ENCODE measurements at regions not wholly inside any gene's neighbourhood (a gene's known extent, or its start where the extent isn't known, plus 50 kb on each side); places are given as distances from the start of the nearest gene placed in this dataset.
"Not testable (repeated sequence)": the region's sequence is repeated elsewhere in the genome, so short reads cannot be mapped to it uniquely, and the experiment has no call there.

- ATAC-seq (ENCODE audit: low read depth), result no peak
Measured at GRCh38 chr3:110933821-110934426, 137.7 kb upstream of the NECTIN3 start.

GRCh38 chr3:110938629-110939028 is 133.0 kb upstream of the NECTIN3 start:
- CTCF ChIA-PET, result no interaction called here
- Mint-ChIP-seq H3K4me3 (no peak overlapping the region), H3K9me3 (peaks cover 4% of the 10 kb centered on the region), H3K27ac (no peak overlapping the region), H3K36me3 (ENCODE audit: low read depth) (no peaks in the 10 kb centered on the region), H3K4me1 (no peaks in the 10 kb centered on the region), H3K27me3 (no peaks in the 10 kb centered on the region)
- ATAC-seq (ENCODE audit: low read depth) (no peak), DNase-seq (no peak)
- intact Hi-C loops (cut with micrococcal nuclease), result no loop called here
- no peak for TF ChIP-seq CTCF (IDR thresholded peaks at IDR 0.05)
- POLR2A ChIA-PET, result no interaction called here

More at GRCh38 chr3:110933821-110934426, 137.7 kb upstream of the NECTIN3 start:
- no peaks in the 10 kb centered on the region for H3K36me3 Mint-ChIP-seq (ENCODE audit: low read depth)
- ChIA-PET POLR2A (no interaction called here), CTCF (interaction anchor here (1.2 kb wide), 1 partner anchor 10 kb away, joined by 3 read pairs; no protein-coding TSS in a partner anchor)
- TF ChIP-seq CTCF (IDR thresholded peaks at IDR 0.05), result no peak
- H3K9me3 Mint-ChIP-seq, result no peaks in the 10 kb centered on the region
- no peaks in the 10 kb centered on the region for H3K4me1 Mint-ChIP-seq
- no peak overlapping the region for H3K4me3 Mint-ChIP-seq
- H3K27ac Mint-ChIP-seq, result no peak overlapping the region
- intact Hi-C loops (cut with micrococcal nuclease), result no loop called here
- DNase-seq, result no peak
- H3K27me3 Mint-ChIP-seq, result no peaks in the 10 kb centered on the region

- Mint-ChIP-seq H3K4me3 (no peak overlapping the region), H3K27ac (no peak overlapping the region), H3K4me1 (no peaks in the 10 kb centered on the region), H3K27me3 (no peaks in the 10 kb centered on the region), H3K36me3 (ENCODE audit: low read depth) (no peaks in the 10 kb centered on the region), H3K9me3 (peaks cover 8% of the 10 kb centered on the region)
- ChIA-PET CTCF (no interaction called here), POLR2A (no interaction called here)
- ATAC-seq (ENCODE audit: low read depth) (no peak), DNase-seq (no peak)
- TF ChIP-seq CTCF (IDR thresholded peaks at IDR 0.05), result no peak
- intact Hi-C loops (cut with micrococcal nuclease), result no loop called here
Measured at GRCh38 chr3:110940055-110940454, 131.6 kb upstream of the NECTIN3 start.

- H3K9me3 Mint-ChIP-seq, result peaks cover 34% of the 10 kb centered on the region
- no peaks in the 10 kb centered on the region for H3K4me1 Mint-ChIP-seq
- H3K27ac Mint-ChIP-seq, result no peak overlapping the region
- intact Hi-C loops (cut with micrococcal nuclease), result no loop called here
- no peaks in the 10 kb centered on the region for H3K27me3 Mint-ChIP-seq
- ChIA-PET CTCF (no interaction called here), POLR2A (no interaction called here)
- ATAC-seq (ENCODE audit: low read depth) (no peak), DNase-seq (no peak)
- TF ChIP-seq CTCF (IDR thresholded peaks at IDR 0.05), result no peak
- H3K4me3 Mint-ChIP-seq, result no peak overlapping the region
- H3K36me3 Mint-ChIP-seq (ENCODE audit: low read depth), result no peaks in the 10 kb centered on the region
Measured at GRCh38 chr3:110944782-110945181, 126.8 kb upstream of the NECTIN3 start.

GRCh38 chr3:110946810-110947209 is 124.8 kb upstream of the NECTIN3 start:
- Mint-ChIP-seq H3K27ac (no peak overlapping the region), H3K9me3 (peaks cover 39% of the 10 kb centered on the region), H3K36me3 (ENCODE audit: low read depth) (no peaks in the 10 kb centered on the region), H3K27me3 (no peaks in the 10 kb centered on the region), H3K4me1 (no peaks in the 10 kb centered on the region), H3K4me3 (no peak overlapping the region)
- intact Hi-C loops (cut with micrococcal nuclease), result no loop called here
- ChIA-PET CTCF (no interaction called here), POLR2A (no interaction called here)
- ATAC-seq (ENCODE audit: low read depth) (no peak), DNase-seq (no peak)
- TF ChIP-seq CTCF (IDR thresholded peaks at IDR 0.05), result no peak

GRCh38 chr3:110949194-110949593 is 122.4 kb upstream of the NECTIN3 start:
- H3K9me3 Mint-ChIP-seq, result peaks cover 41% of the 10 kb centered on the region
- H3K4me1 Mint-ChIP-seq; intact Hi-C loops (cut with micrococcal nuclease); ATAC-seq (ENCODE audit: low read depth); POLR2A ChIA-PET; DNase-seq; CTCF ChIA-PET; H3K4me3 Mint-ChIP-seq; H3K36me3 Mint-ChIP-seq (ENCODE audit: low read depth); H3K27ac Mint-ChIP-seq; H3K27me3 Mint-ChIP-seq: not testable (repeated sequence)

All from activated B cell treated with CpG ODN at 0.5 μM for 24 hours (primary cell).